VCaP (cell line): ENCODE measurements at regions not wholly inside any gene's neighbourhood (a gene's known extent, or its start where the extent isn't known, plus 50 kb on each side); places are given as distances from the start of the nearest gene placed in this dataset.

Experiments
- H3K27ac ChIP-seq: fragments of 450-650 bp; 2 replicates; pipeline ENCODE4 v1.5.1; 2017
- TF ChIP-seq, protein P1 (sequence below): fragments of 450-650 bp; conservative IDR thresholded peaks from 2 replicates; pipeline ENCODE4 v1.5.1; 2017; ENCODE audit warnings: mild to moderate bottlenecking, moderate library complexity

DNA sequence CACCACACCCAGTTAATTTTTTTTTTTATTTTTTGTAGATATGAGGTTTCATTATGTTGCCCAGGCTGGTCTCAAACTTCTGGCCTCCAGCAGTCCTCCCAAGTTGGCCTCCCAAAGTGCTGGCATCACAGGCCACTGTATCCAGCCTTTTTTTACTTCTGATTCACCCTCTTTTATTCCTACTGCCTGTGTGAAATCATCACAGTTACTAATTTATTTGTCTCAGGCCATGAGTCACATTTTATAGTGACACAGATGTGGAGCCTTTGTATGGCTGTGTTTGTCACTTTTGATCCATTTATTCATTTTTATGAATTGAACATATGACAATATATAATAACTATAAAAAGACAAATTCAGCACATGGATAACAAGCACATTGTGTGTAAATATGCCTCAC lies 67.1 kb upstream of the SNX2 start:
- H3K27ac ChIP-seq: no peak overlapping the region
- TF ChIP-seq, protein P1, sequence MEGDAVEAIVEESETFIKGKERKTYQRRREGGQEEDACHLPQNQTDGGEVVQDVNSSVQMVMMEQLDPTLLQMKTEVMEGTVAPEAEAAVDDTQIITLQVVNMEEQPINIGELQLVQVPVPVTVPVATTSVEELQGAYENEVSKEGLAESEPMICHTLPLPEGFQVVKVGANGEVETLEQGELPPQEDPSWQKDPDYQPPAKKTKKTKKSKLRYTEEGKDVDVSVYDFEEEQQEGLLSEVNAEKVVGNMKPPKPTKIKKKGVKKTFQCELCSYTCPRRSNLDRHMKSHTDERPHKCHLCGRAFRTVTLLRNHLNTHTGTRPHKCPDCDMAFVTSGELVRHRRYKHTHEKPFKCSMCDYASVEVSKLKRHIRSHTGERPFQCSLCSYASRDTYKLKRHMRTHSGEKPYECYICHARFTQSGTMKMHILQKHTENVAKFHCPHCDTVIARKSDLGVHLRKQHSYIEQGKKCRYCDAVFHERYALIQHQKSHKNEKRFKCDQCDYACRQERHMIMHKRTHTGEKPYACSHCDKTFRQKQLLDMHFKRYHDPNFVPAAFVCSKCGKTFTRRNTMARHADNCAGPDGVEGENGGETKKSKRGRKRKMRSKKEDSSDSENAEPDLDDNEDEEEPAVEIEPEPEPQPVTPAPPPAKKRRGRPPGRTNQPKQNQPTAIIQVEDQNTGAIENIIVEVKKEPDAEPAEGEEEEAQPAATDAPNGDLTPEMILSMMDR: no peak

DNA sequence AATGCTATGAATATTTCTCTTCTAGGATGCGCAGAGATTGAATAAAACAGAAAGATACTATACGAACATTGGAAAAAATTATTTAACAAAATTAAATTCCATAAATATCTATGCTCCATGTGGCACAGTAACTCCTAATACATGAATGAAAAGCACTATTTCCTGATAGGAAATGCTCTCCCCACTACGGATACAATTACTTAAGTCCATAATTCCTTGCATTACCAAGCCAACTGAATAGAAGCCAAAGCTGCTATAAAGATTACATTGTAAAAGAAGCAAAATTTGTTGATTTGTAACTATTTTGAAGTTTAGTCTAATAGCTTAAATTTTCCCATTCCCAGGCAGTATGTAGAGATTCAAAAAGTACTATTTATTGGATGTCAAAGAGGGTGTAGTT lies 61.8 kb upstream of the SNX2 start:
- TF ChIP-seq, protein P1: no peak
- H3K27ac ChIP-seq: no peak overlapping the region

DNA sequence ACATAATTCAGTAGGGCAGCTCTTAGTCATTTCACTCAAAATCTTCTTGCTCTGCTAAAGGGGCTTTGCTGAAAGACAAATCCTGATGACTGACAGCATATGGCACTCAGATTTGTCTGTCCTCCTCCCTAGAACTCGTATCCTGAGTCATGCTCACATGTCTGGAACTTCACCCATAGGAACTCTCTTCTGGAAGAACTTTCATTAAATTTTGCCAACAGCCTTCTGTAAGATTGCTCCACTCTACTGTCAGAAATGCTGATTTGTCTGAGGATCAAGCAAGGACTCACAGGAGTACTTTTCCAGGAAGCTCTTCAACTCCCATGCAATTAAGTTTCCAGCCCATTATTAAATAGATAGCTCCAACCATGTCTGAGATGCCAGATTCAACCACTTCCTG lies 59.8 kb upstream of the SNX2 start:
- H3K27ac ChIP-seq: no peak overlapping the region
- TF ChIP-seq, protein P1: no peak

DNA sequence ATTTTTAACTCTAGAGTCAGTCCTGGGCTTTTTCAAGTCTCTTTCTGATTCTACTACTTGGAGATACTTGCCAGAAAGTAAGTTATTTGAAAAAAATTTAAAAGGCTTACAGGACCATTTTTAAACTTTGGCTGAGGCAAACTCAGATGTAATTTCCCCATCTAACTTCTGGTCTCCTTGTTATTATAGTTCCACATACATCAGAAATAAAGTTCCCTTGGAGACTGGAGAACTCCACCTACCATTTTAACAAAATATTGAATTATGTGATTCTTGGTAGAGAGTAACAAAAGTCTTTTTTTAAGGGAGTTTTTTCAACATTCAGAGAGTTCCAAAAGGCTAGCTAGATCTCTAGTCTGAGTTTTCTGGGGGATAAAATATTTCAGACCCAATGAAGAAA lies 56.3 kb upstream of the SNX2 start:
- TF ChIP-seq, protein P1: no peak
- H3K27ac ChIP-seq: no peak overlapping the region

DNA sequence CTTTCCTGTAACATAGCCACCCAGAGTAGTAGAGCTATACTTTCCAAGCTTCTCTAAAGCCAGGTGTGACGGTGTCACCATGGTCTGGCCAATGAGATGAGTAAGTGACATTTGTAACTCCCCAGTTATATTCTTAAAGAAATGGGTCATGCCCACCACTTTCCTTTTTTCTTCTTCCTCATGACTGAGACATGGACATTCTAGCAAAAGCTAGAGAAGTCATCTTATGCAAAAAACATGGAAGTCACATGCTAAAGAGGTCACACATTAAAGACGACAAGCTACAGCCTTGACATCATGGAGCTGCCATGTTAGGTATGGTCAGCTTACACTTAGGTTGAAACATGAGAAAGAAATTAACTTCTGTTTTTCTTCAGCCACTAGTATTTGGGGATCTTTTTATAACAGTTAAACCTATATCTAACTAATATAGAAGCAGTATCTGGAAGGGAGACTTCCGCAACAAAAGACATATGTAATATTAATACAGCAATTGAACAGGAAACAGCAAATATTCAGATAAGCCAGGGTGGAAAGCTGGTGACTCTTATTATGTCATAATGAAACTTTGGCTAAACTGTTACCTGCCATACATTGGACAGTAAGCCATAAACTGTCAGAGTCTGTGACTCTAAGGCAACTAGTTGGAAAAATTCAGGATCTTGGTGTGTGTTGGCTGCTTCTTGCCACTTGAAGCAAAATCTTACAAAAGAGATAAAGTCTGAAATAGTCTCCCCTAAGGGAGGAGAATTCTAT lies 54.7 kb upstream of the SNX2 start:
- TF ChIP-seq, protein P1: no peak
- H3K27ac ChIP-seq: no peak overlapping the region

DNA sequence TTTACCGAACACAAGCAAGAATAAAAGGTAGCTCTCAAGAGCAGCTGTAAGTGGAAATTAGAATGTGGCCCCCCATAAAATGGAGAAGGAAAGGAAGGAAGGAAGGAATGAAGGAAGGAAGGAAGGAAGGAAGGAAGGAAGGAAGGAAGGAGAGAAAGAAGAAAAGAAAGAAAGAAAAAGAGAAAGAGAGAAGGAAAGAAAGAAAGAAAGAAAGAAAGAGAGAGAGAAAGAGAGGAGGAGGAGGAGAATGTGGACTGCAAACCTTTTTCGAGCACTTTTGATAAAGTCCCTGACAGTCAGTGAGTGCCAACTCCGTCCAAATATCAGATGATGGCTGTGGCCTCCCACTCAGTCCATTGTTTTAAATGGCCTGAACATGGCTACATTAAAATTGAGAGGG lies 53.8 kb upstream of the SNX2 start:
- TF ChIP-seq, protein P1: no peak

DNA sequence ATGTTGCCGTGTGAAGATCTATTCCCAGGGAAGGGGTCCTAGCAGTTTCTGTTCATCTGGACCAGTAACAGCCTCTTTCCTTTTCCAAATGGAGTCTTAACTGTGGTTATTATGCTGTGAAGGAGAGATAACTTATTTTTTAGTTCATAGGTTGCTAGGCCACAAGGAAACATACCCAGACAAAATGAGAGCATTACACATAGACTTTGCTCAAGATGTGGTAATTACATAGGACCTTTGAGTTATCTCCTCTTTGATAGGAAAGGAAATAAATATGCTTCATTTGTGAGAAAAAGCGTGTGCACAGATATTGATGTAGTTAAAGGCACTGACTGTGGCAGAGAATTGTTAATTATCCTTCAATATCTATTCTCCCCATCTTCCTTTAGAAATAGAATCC lies 52.5 kb upstream of the SNX2 start:
- H3K27ac ChIP-seq: no peak overlapping the region
- TF ChIP-seq, protein P1: no peak

More for the DNA sequence above, 53.8 kb upstream of the SNX2 start:
- H3K27ac ChIP-seq: no peak overlapping the region
